H1 (cell line): ENCODE measurements at regions not wholly inside any gene's neighbourhood (a gene's known extent, or its start where the extent isn't known, plus 50 kb on each side); places are given as distances from the start of the nearest gene placed in this dataset.

Source experiments
- CTCF ChIA-PET: fragments of 300-600 bp; sonication (Branson Sonifier 250); formaldehyde crosslinking; loops from one replicate; lab custom pipeline; 2021; ENCODE audit not compliant: partially characterized antibody; lab: Charles Lee
- POLR2A ChIA-PET: fragments of 300-600 bp; sonication (Branson Sonifier 250); formaldehyde crosslinking; loops from one replicate; lab custom pipeline; 2021; ENCODE audit warnings: inconsistent platforms; ENCODE audit not compliant: partially characterized antibody; lab: Charles Lee
- DNase-seq, 2 experiments: peaks; one replicate each; pipeline versions ENCODE4 v3.0.0 to v3.0.0-alpha.2; 2010 to 2022; ENCODE audit warnings: low spot score in 2 of 2, low read depth in 1 of 2, mixed read lengths in 1 of 2
- FAIRE-seq: peaks from 2 replicates; lab custom pipeline; 2011; peaks lifted over from hg19 to GRCh38; lab: Jason Lieb, UNC
- H2AFZ ChIP-seq: 2 replicates; pipeline ENCODE4 v1.8.1; 2012; ENCODE audit warnings: low read length, inconsistent platforms
- H2AK5ac ChIP-seq: 2 replicates; pipeline ENCODE4 v1.6.1; 2013; ENCODE audit warnings: low read depth, low read length
- H2BK120ac ChIP-seq: replicated peaks from 2 replicates; pipeline ENCODE3; 2013; ENCODE audit warnings: low read depth, low read length, inconsistent platforms
- H2BK12ac ChIP-seq: 2 replicates; pipeline ENCODE4 v1.6.1; 2013; ENCODE audit warnings: low read depth, low read length
- H2BK15ac ChIP-seq: 2 replicates; pipeline ENCODE4 v1.6.1; 2013; ENCODE audit warnings: low read length
- H2BK20ac ChIP-seq: 2 replicates; pipeline ENCODE4 v1.6.1; 2013; ENCODE audit warnings: low read length
- H2BK5ac ChIP-seq: 2 replicates; pipeline ENCODE4 v1.6.1; 2013; ENCODE audit warnings: low read depth, low read length
- H3K14ac ChIP-seq: 2 replicates; pipeline ENCODE4 v1.6.1; 2013; ENCODE audit warnings: inconsistent platforms; ENCODE audit not compliant: insufficient read length
- H3K18ac ChIP-seq: 2 replicates; pipeline ENCODE4 v1.6.1; 2013; ENCODE audit warnings: low read length; ENCODE audit errors: extremely low read depth
- H3K23ac ChIP-seq: 2 replicates; pipeline ENCODE4 v1.6.1; 2013; ENCODE audit warnings: inconsistent platforms; ENCODE audit not compliant: insufficient read length
- H3K23me2 ChIP-seq: 2 replicates; pipeline ENCODE4 v1.6.1; 2013; ENCODE audit warnings: low read depth, low read length
- H3K27ac ChIP-seq: 2 replicates; pipeline ENCODE4 v1.6.1; 2011; ENCODE audit warnings: low read depth, low read length, inconsistent platforms
- H3K27me3 ChIP-seq, 4 experiments: replicated peaks in 1 of 4; 1 replicate in 1 of 4; 2 replicates in 3 of 4; pipeline versions ENCODE4 v1.6.1 to v1.8.1; 2011 to 2013; ENCODE audit warnings: low read length in 3 of 4, mild to moderate bottlenecking in 3 of 4, inconsistent platforms in 2 of 4, mixed read lengths in 2 of 4, moderate library complexity in 1 of 4; ENCODE audit not compliant: control insufficient read depth in 3 of 4, insufficient read depth in 3 of 4; ENCODE audit errors: extremely low read depth in 1 of 4
- H3K36me3 ChIP-seq, 4 experiments: 2 replicates each; pipeline versions ENCODE4 v1.6.1 to v1.8.1; 2011 to 2013; ENCODE audit warnings: mild to moderate bottlenecking in 4 of 4, low read length in 3 of 4, moderate library complexity in 2 of 4, control low read depth in 1 of 4, inconsistent platforms in 1 of 4; ENCODE audit not compliant: insufficient read depth in 4 of 4, control insufficient read depth in 2 of 4
- H3K4ac ChIP-seq: replicated peaks from 2 replicates; pipeline ENCODE3; 2013; ENCODE audit warnings: low read length, low read depth, mixed read lengths, inconsistent platforms; ENCODE audit not compliant: insufficient read length
- H3K4me1 ChIP-seq, 4 experiments: replicated peaks in 1 of 4; 1 replicate in 1 of 4; 2 replicates in 3 of 4; pipeline versions ENCODE4 v1.6.1 to v1.8.1; 2011 to 2013; ENCODE audit warnings: low read length in 3 of 4, inconsistent platforms in 2 of 4, mixed read lengths in 1 of 4; ENCODE audit not compliant: insufficient read depth in 4 of 4, control insufficient read depth in 3 of 4
- H3K4me2 ChIP-seq, 2 experiments: 2 replicates each; pipeline versions ENCODE4 v1.6.1 to v1.8.1; 2011 to 2013; ENCODE audit warnings: low read depth in 2 of 2, low read length in 2 of 2, control low read depth in 1 of 2, inconsistent platforms in 1 of 2, mild to moderate bottlenecking in 1 of 2; ENCODE audit not compliant: insufficient read depth in 1 of 2
- H3K4me3 ChIP-seq, 4 experiments: fragments of 200-600, 300-600 bp in 1 of 4; sonication (generic), shearing (Covaris generic), sonication (Bioruptor Twin) in 1 of 4; 2 replicates each; pipeline versions ENCODE4 v1.5.1 to v1.8.1; 2011 to 2016; ENCODE audit warnings: low read length in 4 of 4, low read depth in 3 of 4, control low read depth in 2 of 4, inconsistent platforms in 2 of 4, mild to moderate bottlenecking in 2 of 4, mixed read lengths in 1 of 4, moderate library complexity in 1 of 4; ENCODE audit not compliant: insufficient read depth in 2 of 4; ENCODE audit errors: extremely low read depth in 1 of 4
- H3K56ac ChIP-seq: replicated peaks from 2 replicates; pipeline ENCODE3; 2013; ENCODE audit warnings: low read depth, mild to moderate bottlenecking, mixed read lengths, low read length, inconsistent platforms; ENCODE audit not compliant: insufficient read length
- H3K79me1 ChIP-seq: 2 replicates; pipeline ENCODE4 v1.6.1; 2013; ENCODE audit warnings: low read depth, low read length, control low read depth
- H3K79me2 ChIP-seq, 2 experiments: 2 replicates each; pipeline versions ENCODE4 v1.6.1 to v1.8.1; 2012 to 2013; ENCODE audit warnings: low read length in 2 of 2, mild to moderate bottlenecking in 2 of 2, inconsistent platforms in 1 of 2; ENCODE audit not compliant: insufficient read depth in 2 of 2, control insufficient read depth in 1 of 2
- H3K9ac ChIP-seq, 4 experiments: replicated peaks in 1 of 4; 1 replicate in 1 of 4; 2 replicates in 3 of 4; pipeline versions ENCODE4 v1.6.1 to v1.8.1; 2011 to 2013; ENCODE audit warnings: low read depth in 3 of 4, low read length in 3 of 4, control low read depth in 2 of 4, mild to moderate bottlenecking in 2 of 4, moderate library complexity in 2 of 4, inconsistent platforms in 1 of 4; ENCODE audit errors: extremely low read depth in 1 of 4
- H3K9me3 ChIP-seq, 2 experiments: 2 replicates each; pipeline versions ENCODE4 v1.6.1 to v1.8.1; 2012 to 2013; ENCODE audit warnings: mild to moderate bottlenecking in 2 of 2, moderate library complexity in 2 of 2, control low read depth in 1 of 2, inconsistent platforms in 1 of 2, low read depth in 1 of 2, low read length in 1 of 2, mixed read lengths in 1 of 2; ENCODE audit not compliant: insufficient read depth in 2 of 2
- H4K20me1 ChIP-seq, 2 experiments: replicated peaks in 1 of 2; 2 replicates each; pipeline versions ENCODE3 to v1.8.1; 2011 to 2013; ENCODE audit warnings: inconsistent platforms in 2 of 2, low read length in 2 of 2, mild to moderate bottlenecking in 1 of 2; ENCODE audit not compliant: insufficient read depth in 2 of 2, control insufficient read depth in 1 of 2
- H4K5ac ChIP-seq: 2 replicates; pipeline ENCODE4 v1.6.1; 2013; ENCODE audit warnings: low read length, low read depth, mixed read lengths, inconsistent platforms; ENCODE audit not compliant: insufficient read length
- H4K8ac ChIP-seq: 2 replicates; pipeline ENCODE4 v1.8.0; 2013; ENCODE audit warnings: mild to moderate bottlenecking, moderate library complexity, low read length, inconsistent platforms; ENCODE audit not compliant: insufficient read depth; ENCODE audit errors: extremely low read depth
- H4K91ac ChIP-seq: replicated peaks from 2 replicates; pipeline ENCODE3; 2013; ENCODE audit warnings: low read length, mixed read lengths, inconsistent platforms; ENCODE audit not compliant: insufficient read length
- ASH2L ChIP-seq: fragments of 200-600, 300-600 bp; sonication (generic); IDR thresholded peaks from one replicate; pipeline ENCODE4 v1.7.1; 2017; ENCODE audit warnings: low read length
- CREB1 ChIP-seq: IDR thresholded peaks from 2 replicates; pipeline ENCODE4 v1.6.1; 2012; ENCODE audit warnings: inconsistent platforms
- GTF2F1 ChIP-seq: IDR thresholded peaks from 2 replicates; pipeline ENCODE4 v1.6.1; 2012; ENCODE audit warnings: low read depth, low read length, improper control_type of control experiment, borderline replicate concordance
- JUN ChIP-seq: IDR thresholded peaks from 2 replicates; pipeline ENCODE4 v1.6.1; 2011; ENCODE audit warnings: low read depth, mild to moderate bottlenecking, improper control_type of control experiment, low read length
- KDM1A ChIP-seq: fragments of 200-600, 300-600 bp; sonication (generic); IDR thresholded peaks from 2 replicates; pipeline ENCODE4 v1.7.1; 2016; ENCODE audit warnings: mild to moderate bottlenecking, low read length, borderline replicate concordance
- KDM5A ChIP-seq: fragments of 200-600 bp; IDR thresholded peaks from 2 replicates; pipeline ENCODE4 v1.7.1; 2012; ENCODE audit warnings: mild to moderate bottlenecking, low read length, inconsistent platforms, mixed read lengths
- MAFK ChIP-seq: IDR thresholded peaks from 2 replicates; pipeline ENCODE4 v1.6.1; 2012; ENCODE audit warnings: low read depth, mild to moderate bottlenecking, improper control_type of control experiment, low read length
- RBBP5 ChIP-seq: IDR thresholded peaks from 2 replicates; pipeline ENCODE4 v1.7.1; 2012; ENCODE audit warnings: low read depth, mild to moderate bottlenecking, inconsistent platforms, low read length, moderate library complexity, borderline replicate concordance
- TBP ChIP-seq: IDR thresholded peaks from 2 replicates; pipeline ENCODE4 v1.6.1; 2011; ENCODE audit warnings: low read depth, low read length, improper control_type of control experiment
- YY1 ChIP-seq: IDR thresholded peaks from 2 replicates; pipeline ENCODE4 v1.6.1; 2011; ENCODE audit warnings: low read depth, mild to moderate bottlenecking, low read length
- WGBS, 2 experiments: shearing (Covaris generic) in 1 of 2; methylation state at CpG; one replicate each; pipeline versions ENCODE4 v1.1.6 to v1.1.7; 2013 to 2015; ENCODE audit warnings: low lambda C conversion rate in 2 of 2, mixed read lengths in 2 of 2, inconsistent platforms in 1 of 2, low coverage in 1 of 2, missing lambda C conversion rate in 1 of 2; ENCODE audit not compliant: insufficient replicate concordance in 2 of 2, insufficient coverage in 1 of 2, insufficient read length in 1 of 2; ENCODE audit errors: extremely low coverage in 1 of 2, missing lambda C conversion rate in 1 of 2; 5-methylcytosine and 5-hydroxymethylcytosine counted together

- no peak overlapping the region for H3K14ac ChIP-seq
- H2AFZ ChIP-seq = no peak overlapping the region
- H3K23me2 ChIP-seq = no peaks in the 10 kb centered on the region
- H4K8ac ChIP-seq = no peak overlapping the region
- H4K5ac ChIP-seq = no peak overlapping the region
- no peak for DNase-seq
- no peak overlapping the region for H2AK5ac ChIP-seq
- H3K27ac ChIP-seq = no peak overlapping the region
- H2BK20ac ChIP-seq = no peak overlapping the region
- WGBS, 2 experiments = 93% methylated on average over 8 of the region's 8 CpGs; no CpG with 5 or more reads in 1 of the 2 experiments
- H3K56ac ChIP-seq = no peak overlapping the region
- CTCF ChIA-PET = interaction anchor here (1.5 kb wide), 1 partner anchor 17 kb away, joined by 4 read pairs; no protein-coding TSS in a partner anchor
- no peaks in the 10 kb centered on the region for H3K79me1 ChIP-seq
- no peaks in the 10 kb centered on the region for H3K27me3 ChIP-seq
- POLR2A ChIA-PET = no interaction called here
- no peak overlapping the region for H2BK120ac ChIP-seq
- H4K91ac ChIP-seq = no peak overlapping the region
- no peaks in the 10 kb centered on the region for H4K20me1 ChIP-seq
- no peak overlapping the region for H2BK15ac ChIP-seq
- H3K4ac ChIP-seq = no peak overlapping the region
- no peak overlapping the region for H3K4me3 ChIP-seq
- no peaks in the 10 kb centered on the region for H3K9me3 ChIP-seq
- TF ChIP-seq GTF2F1 (no peak), JUN (no peak), KDM1A (no peak), TBP (no peak), KDM5A (no peak), RBBP5 (no peak), YY1 (no peak), MAFK (no peak), ASH2L (no peak), CREB1 (no peak)
- TF ChIP-seq, all 59 proteins: peak for 0
- no peak overlapping the region for H2BK5ac ChIP-seq
- H2BK12ac ChIP-seq = no peak overlapping the region
- H3K36me3 ChIP-seq = no peaks in the 10 kb centered on the region
- no peak overlapping the region for H3K18ac ChIP-seq
- no peaks in the 10 kb centered on the region for H3K79me2 ChIP-seq
- no peak for FAIRE-seq
- no peak overlapping the region for H3K23ac ChIP-seq
- no peak overlapping the region for H3K9ac ChIP-seq
- H3K4me1 ChIP-seq = peaks cover 0 to 5% (median under 1%) of the 10 kb centered on the region in 4 experiments; a peak in 2 of 7 replicates
- H3K4me2 ChIP-seq = no peak overlapping the region
These were observed 122.0 kb upstream of the ZNF438 start for GRCh38 chr10:31153692-31154091.
